Natural killer cell (primary cell): ENCODE measurements at regions not wholly inside any gene's neighbourhood (a gene's known extent, or its start where the extent isn't known, plus 50 kb on each side); places are given as distances from the start of the nearest gene placed in this dataset.
A peak's percentile ranks its signal among the peaks of the same experiment; 100 is the strongest.

ENCODE experiments used
- ATAC-seq, 3 donors: fragments of 150-1000 bp in 2 of 3; fragments of 200-7000 bp in 1 of 3; cut with Tn5 transposase; 1 replicate in 1 of 3; 2 replicates in 2 of 3; pipeline ENCODE4 v1.10.0; 2021; ENCODE audit warnings: mild to moderate bottlenecking in 2 of 3, moderate library complexity in 2 of 3
- DNase-seq, 2 donors: peaks; one replicate each; pipeline versions ENCODE4 v3.0.0 to v3.0.0-alpha.2; 2013 to 2021; ENCODE audit warnings: mixed read lengths in 1 of 2
- H3K27ac ChIP-seq: one replicate; pipeline ENCODE4 v1.5.1; 2013; ENCODE audit warnings: mild to moderate bottlenecking, low read length
- H3K27me3 ChIP-seq: one replicate; pipeline ENCODE4 v1.6.1; 2013; ENCODE audit warnings: low read length; ENCODE audit not compliant: control insufficient read depth, insufficient read depth
- H3K36me3 ChIP-seq: one replicate; pipeline ENCODE4 v1.6.1; 2013; ENCODE audit warnings: low read length; ENCODE audit not compliant: control insufficient read depth, insufficient read depth
- H3K4me1 ChIP-seq: one replicate; pipeline ENCODE4 v1.6.1; 2013; ENCODE audit warnings: low read length; ENCODE audit not compliant: control insufficient read depth, insufficient read depth
- H3K4me3 ChIP-seq: one replicate; pipeline ENCODE4 v1.5.1; 2013; ENCODE audit warnings: low read length
- H3K9me3 ChIP-seq: one replicate; pipeline ENCODE4 v1.6.1; 2013; ENCODE audit warnings: low read length; ENCODE audit not compliant: control insufficient read depth, insufficient read depth
- H3K27ac Mint-ChIP-seq, 2 donors: one replicate each; pipeline ENCODE4 v1.8.0; 2022; ENCODE audit warnings: mild to moderate bottlenecking in 2 of 2, mixed read lengths in 2 of 2, moderate library complexity in 1 of 2
- H3K27me3 Mint-ChIP-seq, 2 donors: one replicate each; pipeline ENCODE4 v1.8.0; 2022; ENCODE audit warnings: low read depth in 2 of 2, mixed read lengths in 2 of 2
- H3K36me3 Mint-ChIP-seq: one replicate; pipeline ENCODE4 v1.8.0; 2022; ENCODE audit warnings: mixed read lengths
- H3K4me1 Mint-ChIP-seq, 2 donors: one replicate each; pipeline ENCODE4 v1.8.0; 2022; ENCODE audit warnings: mixed read lengths in 2 of 2
- H3K4me3 Mint-ChIP-seq: one replicate; pipeline ENCODE4 v1.8.0; 2022; ENCODE audit warnings: mild to moderate bottlenecking, moderate library complexity, mixed read lengths
- H3K9me3 Mint-ChIP-seq, 2 donors: one replicate each; pipeline ENCODE4 v1.8.0; 2022; ENCODE audit warnings: mixed read lengths in 2 of 2
- WGBS: methylation state at CpG from one replicate; pipeline ENCODE4 v1.1.7; 2013; ENCODE audit warnings: missing lambda C conversion rate; ENCODE audit not compliant: insufficient coverage; 5-methylcytosine and 5-hydroxymethylcytosine counted together
- intact Hi-C: fragments of 100-400 bp; cut with micrococcal nuclease; formaldehyde crosslinking; loops from one replicate; pipeline ENCODE4 v1.14.2; 2022
- TF ChIP-seq, protein P1 (sequence below): fragments of 200-600 bp; IDR thresholded peaks from one replicate; pipeline ENCODE4 v1.8.0; 2022; ENCODE audit warnings: antibody characterized with exemption

- 80% methylated on average over 3 of the region's 3 CpGs for WGBS
- no peaks in the 10 kb centered on the region for H3K36me3 Mint-ChIP-seq
- H3K27ac Mint-ChIP-seq = peak overlapping the region in 1 of 2 donors; percentile 41
Observed at GRCh38 chr19:28486473-28486872, 726.5 kb downstream of the UQCRFS1 start.

GRCh38 chr19:28485292-28485691 lies 727.7 kb downstream of the UQCRFS1 start:
- Histone ChIP-seq H3K27me3 (no peaks in the 10 kb centered on the region), H3K27ac (no peak overlapping the region), H3K4me1 (peaks cover 36% of the 10 kb centered on the region), H3K36me3 (no peaks in the 10 kb centered on the region), H3K9me3 (no peaks in the 10 kb centered on the region), H3K4me3 (no peak overlapping the region)
- TF ChIP-seq, protein P1, sequence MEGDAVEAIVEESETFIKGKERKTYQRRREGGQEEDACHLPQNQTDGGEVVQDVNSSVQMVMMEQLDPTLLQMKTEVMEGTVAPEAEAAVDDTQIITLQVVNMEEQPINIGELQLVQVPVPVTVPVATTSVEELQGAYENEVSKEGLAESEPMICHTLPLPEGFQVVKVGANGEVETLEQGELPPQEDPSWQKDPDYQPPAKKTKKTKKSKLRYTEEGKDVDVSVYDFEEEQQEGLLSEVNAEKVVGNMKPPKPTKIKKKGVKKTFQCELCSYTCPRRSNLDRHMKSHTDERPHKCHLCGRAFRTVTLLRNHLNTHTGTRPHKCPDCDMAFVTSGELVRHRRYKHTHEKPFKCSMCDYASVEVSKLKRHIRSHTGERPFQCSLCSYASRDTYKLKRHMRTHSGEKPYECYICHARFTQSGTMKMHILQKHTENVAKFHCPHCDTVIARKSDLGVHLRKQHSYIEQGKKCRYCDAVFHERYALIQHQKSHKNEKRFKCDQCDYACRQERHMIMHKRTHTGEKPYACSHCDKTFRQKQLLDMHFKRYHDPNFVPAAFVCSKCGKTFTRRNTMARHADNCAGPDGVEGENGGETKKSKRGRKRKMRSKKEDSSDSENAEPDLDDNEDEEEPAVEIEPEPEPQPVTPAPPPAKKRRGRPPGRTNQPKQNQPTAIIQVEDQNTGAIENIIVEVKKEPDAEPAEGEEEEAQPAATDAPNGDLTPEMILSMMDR = no peak
- H3K4me1 Mint-ChIP-seq = peaks cover 38 to 53% of the 10 kb centered on the region in 2 donors
- no peak for DNase-seq
- no peaks in the 10 kb centered on the region for H3K9me3 Mint-ChIP-seq
- ATAC-seq = no peak
- H3K4me3 Mint-ChIP-seq = no peak overlapping the region
- no peaks in the 10 kb centered on the region for H3K36me3 Mint-ChIP-seq
- no peak overlapping the region for H3K27ac Mint-ChIP-seq
- intact Hi-C loops = no loop called here
- H3K27me3 Mint-ChIP-seq = no peaks in the 10 kb centered on the region
- 75% methylated on average over 9 of the region's 9 CpGs for WGBS

More at GRCh38 chr19:28486473-28486872, 726.5 kb downstream of the UQCRFS1 start:
- no peak overlapping the region for H3K4me3 ChIP-seq
- H3K9me3 ChIP-seq = no peaks in the 10 kb centered on the region
- DNase-seq (no peak), ATAC-seq (no peak)
- Mint-ChIP-seq H3K27me3 (no peaks in the 10 kb centered on the region), H3K4me3 (no peak overlapping the region), H3K9me3 (no peaks in the 10 kb centered on the region), H3K4me1 (peaks cover 30 to 45% of the 10 kb centered on the region in 2 donors)
- H3K27me3 ChIP-seq = no peaks in the 10 kb centered on the region
- H3K27ac ChIP-seq = no peak overlapping the region
- TF ChIP-seq, protein P1 = no peak
- peaks cover 28% of the 10 kb centered on the region for H3K4me1 ChIP-seq
- no peaks in the 10 kb centered on the region for H3K36me3 ChIP-seq
- intact Hi-C loops = no loop called here

DNA sequence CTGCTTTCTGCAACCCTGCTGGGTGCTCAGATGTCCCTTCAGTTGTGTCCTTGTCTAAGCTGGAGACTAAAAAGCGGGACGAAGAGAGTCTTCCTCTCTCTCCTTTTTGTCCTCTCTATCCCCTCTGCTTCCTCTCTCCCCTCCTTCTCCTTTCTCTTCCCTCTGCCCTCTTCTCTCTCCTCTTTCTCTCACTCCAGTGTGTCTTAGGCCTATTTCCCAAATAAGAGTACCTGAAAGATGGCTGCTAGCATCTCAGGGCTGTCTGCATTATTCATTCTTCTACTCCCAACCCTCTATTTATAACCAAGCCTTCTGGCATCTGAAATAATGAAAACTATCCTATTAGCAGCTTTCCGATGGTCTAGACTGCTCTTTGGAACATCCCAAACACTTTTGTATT lies 729.8 kb downstream of the UQCRFS1 start:
- WGBS = 92% methylated on average over 3 of the region's 3 CpGs
- H3K27ac Mint-ChIP-seq = peak overlapping the region in 1 of 2 donors; percentile 5
- intact Hi-C loops = no loop called here
- H3K4me1 ChIP-seq = peaks cover 31% of the 10 kb centered on the region
- no peaks in the 10 kb centered on the region for H3K27me3 Mint-ChIP-seq
- no peak for DNase-seq
- no peak overlapping the region for H3K4me3 ChIP-seq
- H3K36me3 Mint-ChIP-seq = no peaks in the 10 kb centered on the region
- H3K4me1 Mint-ChIP-seq = peaks cover 38 to 61% of the 10 kb centered on the region in 2 donors
- no peaks in the 10 kb centered on the region for H3K36me3 ChIP-seq
- H3K9me3 ChIP-seq = peaks cover 2% of the 10 kb centered on the region
- H3K27ac ChIP-seq = no peak overlapping the region
- no peaks in the 10 kb centered on the region for H3K9me3 Mint-ChIP-seq
- H3K27me3 ChIP-seq = no peaks in the 10 kb centered on the region
- TF ChIP-seq, protein P1 = no peak
- H3K4me3 Mint-ChIP-seq = no peak overlapping the region
- no peak for ATAC-seq

GRCh38 chr19:28482221-28482620 lies 730.7 kb downstream of the UQCRFS1 start:
- no peak for DNase-seq
- H3K36me3 Mint-ChIP-seq = no peaks in the 10 kb centered on the region
- H3K27ac Mint-ChIP-seq = no peak overlapping the region
- 81% methylated on average over 3 of the region's 3 CpGs for WGBS
- H3K4me1 Mint-ChIP-seq = peaks cover 38 to 54% of the 10 kb centered on the region in 2 donors
- intact Hi-C loops = no loop called here
- no peaks in the 10 kb centered on the region for H3K9me3 Mint-ChIP-seq
- TF ChIP-seq, protein P1 = no peak
- no peak overlapping the region for H3K27ac ChIP-seq
- ATAC-seq = no peak
- H3K4me3 ChIP-seq = no peak overlapping the region
- peaks cover 2% of the 10 kb centered on the region for H3K9me3 ChIP-seq
- H3K4me1 ChIP-seq = peaks cover 27% of the 10 kb centered on the region
- no peaks in the 10 kb centered on the region for H3K27me3 ChIP-seq
- H3K4me3 Mint-ChIP-seq = no peak overlapping the region
- no peaks in the 10 kb centered on the region for H3K36me3 ChIP-seq
- H3K27me3 Mint-ChIP-seq = no peaks in the 10 kb centered on the region
